ENCODE measurements at regions not wholly inside any gene's neighbourhood (a gene's known extent, or its start where the extent isn't known, plus 50 kb on each side); places are given as distances from the start of the nearest gene placed in this dataset.

DNA sequence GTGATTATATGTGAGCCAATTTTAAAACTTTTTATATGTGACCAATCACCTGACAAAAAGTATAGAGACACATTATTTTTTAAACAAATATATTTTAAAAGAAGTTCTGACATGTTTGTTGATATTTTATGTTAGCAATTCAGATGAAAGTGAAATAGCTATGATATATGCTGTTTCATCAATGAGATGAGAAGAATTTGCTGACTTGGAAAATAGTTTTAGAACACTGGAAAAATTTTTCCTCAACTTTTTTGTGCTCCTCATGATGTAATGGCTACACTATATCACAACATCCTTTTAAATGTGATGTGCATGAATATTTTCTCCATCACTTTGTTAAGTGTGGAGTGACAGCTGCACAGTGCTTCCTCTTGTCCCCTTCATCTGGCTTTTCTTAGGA is 434.0 kb downstream of the PLCL1 start:
- TF ChIP-seq, protein P1, sequence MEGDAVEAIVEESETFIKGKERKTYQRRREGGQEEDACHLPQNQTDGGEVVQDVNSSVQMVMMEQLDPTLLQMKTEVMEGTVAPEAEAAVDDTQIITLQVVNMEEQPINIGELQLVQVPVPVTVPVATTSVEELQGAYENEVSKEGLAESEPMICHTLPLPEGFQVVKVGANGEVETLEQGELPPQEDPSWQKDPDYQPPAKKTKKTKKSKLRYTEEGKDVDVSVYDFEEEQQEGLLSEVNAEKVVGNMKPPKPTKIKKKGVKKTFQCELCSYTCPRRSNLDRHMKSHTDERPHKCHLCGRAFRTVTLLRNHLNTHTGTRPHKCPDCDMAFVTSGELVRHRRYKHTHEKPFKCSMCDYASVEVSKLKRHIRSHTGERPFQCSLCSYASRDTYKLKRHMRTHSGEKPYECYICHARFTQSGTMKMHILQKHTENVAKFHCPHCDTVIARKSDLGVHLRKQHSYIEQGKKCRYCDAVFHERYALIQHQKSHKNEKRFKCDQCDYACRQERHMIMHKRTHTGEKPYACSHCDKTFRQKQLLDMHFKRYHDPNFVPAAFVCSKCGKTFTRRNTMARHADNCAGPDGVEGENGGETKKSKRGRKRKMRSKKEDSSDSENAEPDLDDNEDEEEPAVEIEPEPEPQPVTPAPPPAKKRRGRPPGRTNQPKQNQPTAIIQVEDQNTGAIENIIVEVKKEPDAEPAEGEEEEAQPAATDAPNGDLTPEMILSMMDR (IDR thresholded peaks at IDR 0.05; ENCODE audit: unreplicated experiment in 3 of 3), result no peak
- Mint-ChIP-seq H3K4me1 (peaks cover 9% of the 10 kb centered on the region), H3K27me3 (ENCODE audit: low read depth) (no peaks in the 10 kb centered on the region), H3K27ac (no peak overlapping the region), H3K9me3 (no peaks in the 10 kb centered on the region), H3K36me3 (ENCODE audit: low read depth) (no peaks in the 10 kb centered on the region), H3K4me3 (no peak overlapping the region)

- TF ChIP-seq, protein P1 (IDR thresholded peaks at IDR 0.05; ENCODE audit: unreplicated experiment in 3 of 3), result no peak
- Mint-ChIP-seq H3K9me3 (no peaks in the 10 kb centered on the region), H3K27ac (no peak overlapping the region), H3K4me3 (no peak overlapping the region), H3K36me3 (ENCODE audit: low read depth) (no peaks in the 10 kb centered on the region), H3K27me3 (ENCODE audit: low read depth) (no peaks in the 10 kb centered on the region), H3K4me1 (peaks cover 13% of the 10 kb centered on the region)
Measured at GRCh38 chr2:198236338-198236737, 431.9 kb downstream of the PLCL1 start.

DNA sequence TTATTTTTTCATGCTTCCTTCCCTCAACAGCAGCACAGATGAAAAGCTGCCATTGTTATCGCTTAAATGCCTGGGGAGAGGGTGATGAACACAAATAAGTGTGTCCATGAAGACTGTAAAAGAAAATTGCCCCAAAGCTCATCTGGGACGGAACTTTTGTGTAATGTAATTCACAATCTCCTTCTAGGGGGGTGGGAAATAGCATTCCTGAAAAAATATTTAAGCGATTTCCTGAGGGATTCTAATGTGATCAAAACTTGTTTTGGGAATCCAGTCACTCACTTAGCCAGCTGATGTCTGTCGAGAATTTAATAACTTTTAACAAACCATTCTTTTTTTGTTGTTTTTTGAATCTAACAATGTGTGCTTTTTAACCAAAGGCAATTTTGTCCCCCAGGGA is 427.9 kb downstream of the PLCL1 start:
- Mint-ChIP-seq H3K36me3 (ENCODE audit: low read depth) (no peaks in the 10 kb centered on the region), H3K4me3 (no peak overlapping the region), H3K9me3 (no peaks in the 10 kb centered on the region)

DNA sequence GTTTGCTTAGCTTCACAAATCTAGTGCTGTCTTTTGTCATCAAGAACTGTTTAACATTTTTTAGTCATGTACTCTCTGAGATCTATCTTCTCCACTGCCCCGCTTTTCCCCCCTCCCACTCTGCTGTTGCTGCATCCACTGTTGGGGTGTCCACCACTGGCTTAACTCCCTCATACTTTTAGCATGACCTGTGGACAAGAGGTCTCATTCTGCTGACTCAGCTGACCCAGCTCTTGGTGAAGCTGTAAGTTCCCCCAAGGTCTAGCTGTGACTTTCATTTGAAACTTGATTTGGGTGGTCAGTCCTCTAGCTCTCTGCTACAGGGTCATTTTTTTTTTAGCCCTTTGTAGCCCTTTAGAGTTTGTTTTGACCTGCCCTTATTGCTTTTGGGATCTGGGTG is 427.2 kb downstream of the PLCL1 start:
- TF ChIP-seq, protein P1 (IDR thresholded peaks at IDR 0.05; ENCODE audit: unreplicated experiment in 3 of 3), result no peak
- Mint-ChIP-seq H3K27ac (no peak overlapping the region), H3K27me3 (ENCODE audit: low read depth) (no peaks in the 10 kb centered on the region), H3K4me3 (no peak overlapping the region), H3K4me1 (peaks cover 18% of the 10 kb centered on the region), H3K9me3 (no peaks in the 10 kb centered on the region), H3K36me3 (ENCODE audit: low read depth) (no peaks in the 10 kb centered on the region)

More for the DNA sequence above, 427.9 kb downstream of the PLCL1 start:
- TF ChIP-seq, protein P1 (IDR thresholded peaks at IDR 0.05; ENCODE audit: unreplicated experiment in 3 of 3), result no peak
- H3K4me1 Mint-ChIP-seq, result peaks cover 18% of the 10 kb centered on the region
- no peaks in the 10 kb centered on the region for H3K27me3 Mint-ChIP-seq (ENCODE audit: low read depth)
- no peak overlapping the region for H3K27ac Mint-ChIP-seq

GRCh38 chr2:198220763-198221610 is 416.6 kb downstream of the PLCL1 start:
- Mint-ChIP-seq H3K27ac (no peak overlapping the region), H3K4me3 (no peak overlapping the region), H3K36me3 (ENCODE audit: low read depth) (no peaks in the 10 kb centered on the region), H3K4me1 (no peaks in the 10 kb centered on the region), H3K9me3 (no peaks in the 10 kb centered on the region), H3K27me3 (ENCODE audit: low read depth) (no peaks in the 10 kb centered on the region)
- TF ChIP-seq, protein P1 (IDR thresholded peaks at IDR 0.05; ENCODE audit: unreplicated experiment in 3 of 3), result no peak

DNA sequence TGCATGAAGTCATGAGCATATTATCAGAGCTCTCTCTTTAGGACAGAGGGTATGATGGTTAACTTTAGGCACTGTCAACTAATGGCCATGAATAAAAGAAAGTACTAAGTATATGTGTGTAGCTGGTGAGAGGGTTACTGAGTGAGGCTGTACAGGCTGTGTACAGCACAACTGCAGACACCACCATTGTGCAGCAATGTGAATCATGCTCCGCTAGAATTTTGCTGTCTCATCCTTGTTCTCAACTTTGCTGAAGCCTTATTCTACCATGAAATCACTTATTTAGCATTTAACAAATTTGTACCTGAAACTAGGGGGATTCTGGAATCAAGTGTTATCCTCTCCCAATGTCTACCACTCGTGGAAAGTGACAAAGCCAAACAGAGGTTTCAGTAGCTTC is 414.9 kb downstream of the PLCL1 start:
- no peak overlapping the region for H3K27ac Mint-ChIP-seq
- no peaks in the 10 kb centered on the region for H3K36me3 Mint-ChIP-seq (ENCODE audit: low read depth)
- H3K4me1 Mint-ChIP-seq, result no peaks in the 10 kb centered on the region
- no peaks in the 10 kb centered on the region for H3K27me3 Mint-ChIP-seq (ENCODE audit: low read depth)
- H3K9me3 Mint-ChIP-seq, result no peaks in the 10 kb centered on the region
- TF ChIP-seq, protein P1 (IDR thresholded peaks at IDR 0.05; ENCODE audit: unreplicated experiment in 3 of 3), result no peak
- no peak overlapping the region for H3K4me3 Mint-ChIP-seq
